SH-SY5Y (cell line): ENCODE measurements at regions not wholly inside any gene's neighbourhood (a gene's known extent, or its start where the extent isn't known, plus 50 kb on each side); places are given as distances from the start of the nearest gene placed in this dataset.

Experiments
- GATA2 ChIP-seq: IDR thresholded peaks from 2 replicates; pipeline ENCODE4 v1.6.1; 2011; ENCODE audit warnings: mild to moderate bottlenecking, low read depth, low read length
- GATA3 ChIP-seq: IDR thresholded peaks from 2 replicates; pipeline ENCODE4 v1.6.1; 2011; ENCODE audit warnings: low read depth, mild to moderate bottlenecking, low read length, moderate library complexity

DNA sequence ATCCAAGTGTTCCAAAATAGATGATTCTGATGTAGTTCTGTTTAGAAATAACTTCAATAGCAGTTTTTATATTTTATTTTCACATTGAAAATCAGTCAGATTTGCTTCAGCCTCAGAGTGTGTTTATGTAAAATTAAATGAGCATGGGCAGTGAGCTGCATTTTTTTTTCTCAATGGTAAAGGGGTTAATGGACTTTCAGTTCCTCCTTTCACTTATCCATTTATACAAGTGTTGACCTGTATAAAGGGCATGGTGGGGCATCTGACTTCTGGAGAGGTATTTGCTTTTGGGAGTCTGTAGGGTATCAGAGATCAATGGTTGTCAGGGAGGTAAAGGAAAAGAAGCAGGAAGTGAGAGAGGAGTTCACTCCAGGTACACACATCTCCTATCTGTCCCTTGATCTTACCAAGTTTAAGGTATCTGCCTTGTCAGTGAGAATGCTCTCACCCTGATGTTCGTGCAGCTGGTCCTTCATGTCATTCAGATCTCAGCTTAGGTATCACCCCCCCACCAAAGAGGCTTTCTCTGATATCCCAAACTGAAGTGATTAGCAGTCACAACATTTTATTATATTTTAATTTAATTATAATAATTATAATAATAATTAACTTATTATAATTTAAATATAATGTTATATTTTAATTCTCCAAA is 181.6 kb upstream of the LMNTD1 start:
- TF ChIP-seq GATA2 (no peak), GATA3 (no peak)
